ENCODE measurements at regions not wholly inside any gene's neighbourhood (a gene's known extent, or its start where the extent isn't known, plus 50 kb on each side); places are given as distances from the start of the nearest gene placed in this dataset.

- no peak for TF ChIP-seq CTCF (IDR thresholded peaks at IDR 0.05)
- Mint-ChIP-seq H3K9me3 (peaks cover 3% of the 10 kb centered on the region), H3K4me1 (ENCODE audit: low read depth) (no peaks in the 10 kb centered on the region), H3K27me3 (peaks cover 2% of the 10 kb centered on the region), H3K4me3 (no peak overlapping the region), H3K36me3 (ENCODE audit: low read depth) (no peaks in the 10 kb centered on the region), H3K27ac (no peak overlapping the region)
- ChIA-PET CTCF (no interaction called here), POLR2A (no interaction called here)
- DNase-seq (no peak), ATAC-seq (no peak)
- intact Hi-C loops (cut with micrococcal nuclease), result no loop called here
These were observed 303.6 kb downstream of the LMO4 start for GRCh38 chr1:87632232-87632631.

GRCh38 chr1:87636198-87636892 lies 307.7 kb downstream of the LMO4 start:
- Mint-ChIP-seq H3K9me3 (peaks cover 5% of the 10 kb centered on the region), H3K27me3 (peaks cover 2% of the 10 kb centered on the region), H3K36me3 (ENCODE audit: low read depth) (no peaks in the 10 kb centered on the region), H3K4me3 (no peak overlapping the region), H3K27ac (no peak overlapping the region), H3K4me1 (ENCODE audit: low read depth) (peaks cover 2% of the 10 kb centered on the region)
- intact Hi-C loops (cut with micrococcal nuclease), result no loop called here
- no peak for TF ChIP-seq CTCF (IDR thresholded peaks at IDR 0.05)
- CTCF ChIA-PET, result no interaction called here
- ATAC-seq (no peak), DNase-seq (no peak)
- POLR2A ChIA-PET, result interaction anchor here (0.6 kb wide), 1 partner anchor 1132 kb away, joined by 3 read pairs; no protein-coding TSS in a partner anchor

- intact Hi-C loops (cut with micrococcal nuclease), result no loop called here
- Mint-ChIP-seq H3K36me3 (ENCODE audit: low read depth) (no peaks in the 10 kb centered on the region), H3K9me3 (peaks cover 5% of the 10 kb centered on the region), H3K27ac (no peak overlapping the region), H3K27me3 (peaks cover 2% of the 10 kb centered on the region), H3K4me3 (no peak overlapping the region), H3K4me1 (ENCODE audit: low read depth) (peaks cover 2% of the 10 kb centered on the region)
- ChIA-PET POLR2A (no interaction called here), CTCF (no interaction called here)
- DNase-seq (no peak), ATAC-seq (no peak)
- no peak for TF ChIP-seq CTCF (IDR thresholded peaks at IDR 0.05)
These were observed 310.0 kb downstream of the LMO4 start for GRCh38 chr1:87638636-87639035.

- ATAC-seq, result no peak
- POLR2A ChIA-PET, result no interaction called here
- H3K36me3 Mint-ChIP-seq (ENCODE audit: low read depth), result no peaks in the 10 kb centered on the region
- intact Hi-C loops (cut with micrococcal nuclease), result no loop called here
- DNase-seq, result no peak
- no peak overlapping the region for H3K27ac Mint-ChIP-seq
- peaks cover 2% of the 10 kb centered on the region for H3K9me3 Mint-ChIP-seq
- no peaks in the 10 kb centered on the region for H3K27me3 Mint-ChIP-seq
- TF ChIP-seq CTCF (IDR thresholded peaks at IDR 0.05), result no peak
- H3K4me1 Mint-ChIP-seq (ENCODE audit: low read depth), result peaks cover 4% of the 10 kb centered on the region
- H3K4me3 Mint-ChIP-seq, result no peak overlapping the region
- CTCF ChIA-PET, result interaction anchor here (1.4 kb wide), 1 partner anchor 9 kb away, joined by 4 read pairs; no protein-coding TSS in a partner anchor
These were observed 313.3 kb downstream of the LMO4 start for GRCh38 chr1:87641996-87642395.

- Mint-ChIP-seq H3K4me1 (ENCODE audit: low read depth) (peaks cover 4% of the 10 kb centered on the region), H3K27ac (no peak overlapping the region), H3K27me3 (no peaks in the 10 kb centered on the region), H3K36me3 (ENCODE audit: low read depth) (no peaks in the 10 kb centered on the region), H3K4me3 (no peak overlapping the region), H3K9me3 (peaks cover 2% of the 10 kb centered on the region)
- intact Hi-C loops (cut with micrococcal nuclease), result no loop called here
- DNase-seq, result no peak
- TF ChIP-seq CTCF (IDR thresholded peaks at IDR 0.05), result no peak
- ATAC-seq, result no peak
- CTCF ChIA-PET, result no interaction called here
- POLR2A ChIA-PET, result no interaction called here
These were observed 314.0 kb downstream of the LMO4 start for GRCh38 chr1:87642581-87643221.

Measured in activated CD8-positive, alpha-beta T cell treated with anti-CD3 and anti-CD28 coated beads for 36 hours (primary cell).